ENCODE measurements at regions not wholly inside any gene's neighbourhood (a gene's known extent, or its start where the extent isn't known, plus 50 kb on each side); places are given as distances from the start of the nearest gene placed in this dataset.

- TF ChIP-seq ARNTL (CRISPR knock-in tag; IDR thresholded peaks at IDR 0.05; ENCODE audit: borderline replicate concordance, low read depth) = no peak
- no peak for TF ChIP-seq ZFP30 (CRISPR knock-in tag; IDR thresholded peaks at IDR 0.05)
- no peak for TF ChIP-seq GLIS3 (CRISPR knock-in tag; IDR thresholded peaks at IDR 0.05)
- no peak for TF ChIP-seq OSR1 (CRISPR knock-in tag; IDR thresholded peaks at IDR 0.05)
- no peak for TF ChIP-seq TSHZ2 (CRISPR knock-in tag; IDR thresholded peaks at IDR 0.05)
Measured at GRCh38 chr4:137180349-137180748, 351.9 kb downstream of the PCDH18 start.

Measured in SK-N-SH treated with all-trans-retinoic acid at 6 μM for 48 hours (cell line).